HG02642 (cell line): ENCODE measurements at regions not wholly inside any gene's neighbourhood (a gene's known extent, or its start where the extent isn't known, plus 50 kb on each side); places are given as distances from the start of the nearest gene placed in this dataset.
A peak's percentile ranks its signal among the peaks of the same experiment; 100 is the strongest.
"Not testable (repeated sequence)": the region's sequence is repeated elsewhere in the genome, so short reads cannot be mapped to it uniquely, and the experiment has no call there.

Source experiments
- ATAC-seq: cut with Tn5 transposase; IDR thresholded peaks from one replicate; pipeline ENCODE4 v1.9.1; 2021; ENCODE audit warnings: mild to moderate bottlenecking; ENCODE audit not compliant: unreplicated experiment, poor library complexity

- no peak for ATAC-seq
Observed at GRCh38 chr20:29762620-29763019, 1494.8 kb upstream of the DEFB115 start.

- ATAC-seq: no peak
Observed at GRCh38 chr20:29763821-29764511, 1493.5 kb upstream of the DEFB115 start.

- not testable (repeated sequence) for ATAC-seq
Observed at GRCh38 chr20:29764922-29765610, 1492.4 kb upstream of the DEFB115 start.

DNA sequence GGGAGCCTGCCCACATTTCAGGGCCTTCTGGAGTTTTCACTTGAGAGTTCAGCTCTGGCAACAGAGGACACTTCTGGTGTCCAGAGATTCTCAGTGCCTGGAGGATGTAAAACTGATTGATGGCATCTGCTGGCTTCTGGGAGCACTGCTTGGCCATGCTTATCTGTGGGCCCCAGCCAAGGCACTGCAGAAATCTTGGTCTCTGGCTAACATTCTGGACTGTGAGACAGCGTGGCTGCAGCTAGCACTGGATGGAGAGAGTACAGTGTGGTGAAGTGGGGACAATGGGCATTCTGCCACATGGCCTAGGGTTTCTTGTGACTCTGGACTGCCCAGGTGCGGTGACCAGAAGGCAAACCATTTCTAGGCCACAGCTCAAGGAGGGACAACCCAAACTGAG is 1479.4 kb upstream of the DEFB115 start:
- not testable (repeated sequence) for ATAC-seq

DNA sequence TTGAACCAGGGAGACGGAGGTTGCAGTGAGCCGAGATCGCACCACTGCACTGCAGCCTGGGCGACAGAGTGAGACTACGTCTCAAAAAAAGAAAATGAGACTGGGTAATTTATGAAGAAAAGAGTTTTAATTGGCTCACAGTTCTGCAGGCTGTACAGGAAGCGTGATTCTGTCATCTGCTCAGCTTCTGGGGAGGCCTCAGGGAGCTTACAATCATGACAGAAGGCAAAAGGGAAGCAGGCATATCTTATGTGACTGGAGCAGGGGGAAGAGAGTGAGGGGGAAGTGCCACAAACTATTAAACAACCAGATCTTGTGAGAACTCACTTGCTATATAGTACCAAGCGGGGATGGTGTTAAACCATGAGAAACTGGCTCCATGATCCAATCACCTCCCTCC is 1476.2 kb upstream of the DEFB115 start:
- not testable (repeated sequence) for ATAC-seq

- not testable (repeated sequence) for ATAC-seq
Observed at GRCh38 chr20:29781891-29782290, 1475.6 kb upstream of the DEFB115 start.

DNA sequence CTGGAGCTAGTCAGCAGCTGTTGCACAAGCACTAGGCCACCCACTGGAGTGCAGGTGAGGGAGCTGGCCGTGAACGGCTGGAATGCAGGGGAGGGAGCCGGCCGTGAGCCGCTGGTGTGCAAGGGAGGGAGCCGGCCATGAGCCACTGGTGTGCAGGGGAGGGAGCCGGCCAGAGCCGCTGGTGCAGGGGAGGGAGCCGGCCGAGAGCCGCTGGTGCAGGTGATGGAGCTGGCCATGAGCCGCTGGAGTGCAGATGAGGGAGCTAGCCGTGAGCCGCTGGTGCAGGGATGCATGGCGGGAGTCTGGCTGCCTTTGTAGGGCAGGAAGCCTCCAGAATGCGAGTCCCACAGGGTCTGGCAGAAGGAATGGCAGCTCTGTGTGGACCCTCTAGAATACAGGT is 1470.0 kb upstream of the DEFB115 start:
- not testable (repeated sequence) for ATAC-seq

DNA sequence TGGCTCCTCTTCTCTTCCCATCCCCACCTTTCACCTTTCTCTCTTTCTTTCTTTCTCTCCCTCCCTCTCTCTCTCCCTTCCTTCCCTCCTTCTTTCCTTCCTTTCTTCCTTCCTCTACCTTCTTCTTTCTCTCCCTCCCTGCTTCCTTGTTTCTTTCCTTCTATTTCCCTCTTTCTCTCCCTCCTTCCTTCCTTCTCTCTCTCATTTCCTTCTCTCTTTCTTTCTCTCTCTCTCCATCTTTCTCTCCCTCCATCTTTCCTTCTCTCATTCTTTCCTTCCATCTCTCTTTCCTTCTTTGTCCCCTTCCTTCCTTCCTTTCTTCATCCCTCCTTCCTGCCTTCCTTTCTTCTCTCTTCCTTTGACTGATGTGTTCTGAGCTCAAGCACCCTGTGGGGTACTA is 1467.0 kb upstream of the DEFB115 start:
- no peak for ATAC-seq

DNA sequence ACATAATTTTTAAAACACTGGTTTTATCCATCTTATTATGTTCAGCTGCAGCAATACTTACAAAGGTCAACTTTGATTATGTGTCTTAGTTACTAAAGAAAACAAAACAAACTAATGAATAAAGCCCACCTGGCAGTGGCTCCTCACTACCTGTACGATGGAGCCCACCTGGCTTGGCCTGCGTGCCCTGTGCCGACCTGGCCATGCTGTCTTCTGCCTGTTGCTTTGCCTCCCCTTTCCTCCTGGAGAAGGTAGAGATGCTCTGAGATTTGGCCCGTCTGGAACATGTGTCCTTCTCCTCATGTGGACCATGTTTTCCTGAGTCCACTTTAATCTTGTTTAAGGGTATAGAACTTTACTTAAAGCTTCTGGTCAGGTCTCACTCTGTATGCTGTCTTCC is 1426.0 kb upstream of the DEFB115 start:
- not testable (repeated sequence) for ATAC-seq

- not testable (repeated sequence) for ATAC-seq
Observed at GRCh38 chr20:29868014-29868413, 1389.5 kb upstream of the DEFB115 start.

- not testable (repeated sequence) for ATAC-seq
Observed at GRCh38 chr20:29868688-29869087, 1388.8 kb upstream of the DEFB115 start.

DNA sequence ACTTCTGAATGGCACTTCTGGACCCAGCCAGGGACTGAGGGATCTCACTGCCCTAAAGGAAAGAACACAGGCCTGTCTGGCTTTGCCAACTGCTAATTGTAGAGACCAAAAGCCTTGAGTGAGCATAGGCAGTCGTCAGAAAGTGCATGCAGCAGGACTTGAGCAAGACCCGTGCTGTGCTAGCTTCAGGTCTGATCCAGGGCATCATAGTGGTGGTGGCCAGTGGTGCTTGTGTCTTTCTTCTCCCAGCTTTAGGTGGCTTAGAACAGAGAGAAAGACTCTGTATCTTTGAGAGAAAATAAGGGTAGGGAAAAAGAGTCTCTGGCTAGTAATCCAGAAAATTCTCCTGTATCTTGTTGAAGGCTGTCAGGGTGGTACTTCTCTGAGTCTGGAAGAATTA is 1385.6 kb upstream of the DEFB115 start:
- ATAC-seq: not testable (repeated sequence)

GRCh38 chr20:29873946-29874345 is 1383.5 kb upstream of the DEFB115 start:
- ATAC-seq: no peak

GRCh38 chr20:29874476-29875202 is 1382.8 kb upstream of the DEFB115 start:
- no peak for ATAC-seq

DNA sequence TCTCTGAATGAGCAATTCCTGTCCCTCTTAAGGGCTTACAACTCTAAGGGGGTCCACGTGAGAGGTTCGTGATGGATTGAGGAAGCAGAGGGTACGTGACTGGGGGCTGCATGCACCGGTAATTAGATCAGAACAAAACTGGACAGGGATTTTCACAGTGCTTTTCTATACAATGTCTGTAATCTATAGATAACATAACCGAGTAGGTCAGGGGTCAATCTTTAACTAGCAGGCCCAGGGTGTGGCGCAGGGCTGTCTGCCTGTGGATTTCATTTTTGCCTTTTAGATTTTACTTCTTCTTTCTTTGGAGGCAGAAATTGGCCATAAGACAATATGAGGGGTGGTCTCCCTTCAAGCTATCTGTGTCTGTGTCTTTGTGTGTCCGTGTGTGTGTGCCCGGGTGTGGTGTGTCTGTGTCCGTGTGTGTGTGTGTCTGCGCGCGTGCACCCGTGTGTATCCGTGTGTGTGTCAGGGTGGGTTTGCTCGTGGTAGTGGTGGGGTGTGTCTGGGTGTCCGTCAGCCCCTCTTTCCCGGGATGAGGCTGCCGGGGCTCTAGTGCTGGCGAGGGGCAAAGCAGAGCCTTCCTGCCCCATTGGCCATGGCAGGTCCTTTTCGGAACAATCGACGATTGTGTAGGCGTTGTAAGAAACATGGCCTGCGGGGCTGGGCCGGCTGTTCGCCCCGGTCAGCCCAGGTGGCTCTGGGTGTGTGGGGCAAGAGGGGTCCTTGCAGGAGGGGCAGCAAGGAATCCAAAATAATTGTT is 1382.0 kb upstream of the DEFB115 start:
- not testable (repeated sequence) for ATAC-seq

DNA sequence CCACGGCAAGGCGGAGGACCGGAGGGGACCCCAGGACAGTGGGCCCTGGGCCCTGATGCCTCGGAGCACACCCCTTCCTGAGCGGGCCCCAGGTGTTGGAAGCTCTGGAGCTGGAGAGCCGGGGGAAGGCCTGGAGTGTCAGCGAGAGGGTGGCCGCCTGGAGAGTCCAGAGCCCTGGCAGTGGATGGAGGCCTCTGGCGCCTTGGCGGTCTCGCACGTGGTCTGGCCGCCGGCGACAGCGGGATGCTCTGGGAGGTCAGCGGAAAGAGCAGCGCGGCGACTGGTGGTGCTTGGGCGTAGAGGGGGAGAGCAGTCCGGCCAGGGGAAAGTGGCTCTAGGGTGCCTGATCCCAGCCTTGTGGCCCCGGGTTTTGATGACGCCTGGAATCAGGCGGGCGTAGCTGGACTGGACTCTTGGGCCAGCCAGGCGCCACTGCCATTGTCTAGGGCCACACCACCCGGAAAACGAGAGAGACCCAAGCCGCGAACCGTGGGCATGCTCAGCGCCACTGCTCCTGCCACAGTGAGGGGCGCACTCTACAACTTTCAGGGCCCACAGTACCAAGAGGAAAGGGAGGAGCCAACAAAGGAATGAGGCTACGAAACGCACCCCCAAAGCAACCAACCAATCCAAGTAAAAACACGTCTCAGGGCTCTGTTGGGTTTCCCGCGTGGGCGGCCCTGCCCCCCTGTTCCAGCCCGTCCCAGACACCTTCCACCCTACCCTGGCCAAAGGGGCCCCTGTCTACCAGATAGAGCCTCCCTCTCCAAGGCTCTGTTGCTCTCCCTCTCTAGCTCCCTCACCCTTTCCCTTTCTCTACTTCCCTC is 1381.2 kb upstream of the DEFB115 start:
- ATAC-seq: not testable (repeated sequence)

- ATAC-seq: no peak
Observed at GRCh38 chr20:29876911-29877285, 1380.6 kb upstream of the DEFB115 start.

GRCh38 chr20:29877411-29878280 is 1379.8 kb upstream of the DEFB115 start:
- ATAC-seq: not testable (repeated sequence)

DNA sequence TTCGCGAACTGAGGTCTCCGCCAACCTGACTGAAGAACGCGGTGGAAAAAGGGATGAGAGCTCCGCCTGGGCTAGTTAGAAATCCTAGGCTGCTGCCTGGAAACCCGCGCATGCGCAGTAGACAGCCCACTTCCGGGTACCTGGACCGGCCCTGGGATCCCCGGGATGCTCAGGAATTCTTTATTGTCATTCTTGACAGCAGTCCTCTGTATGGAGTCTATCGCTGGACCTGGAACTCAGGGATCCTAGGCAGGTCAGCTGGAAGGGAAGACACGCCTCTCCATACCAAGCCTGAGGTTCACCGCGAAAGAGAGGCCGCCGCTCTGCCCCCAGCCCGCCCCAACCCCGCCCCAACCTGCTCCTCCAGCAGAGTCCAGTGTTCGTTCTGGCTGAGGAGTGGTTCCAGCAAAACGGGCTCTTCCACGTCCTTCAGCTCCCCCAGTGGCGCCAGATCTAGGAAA is 1379.2 kb upstream of the DEFB115 start:
- ATAC-seq: peak; percentile 46
